Activated T-helper 17 cell treated with anti-CD3 and anti-CD28 coated beads, Interleukin-2, amount 50 U/mL, for 72 hours (primary cell): ENCODE measurements at regions not wholly inside any gene's neighbourhood (a gene's known extent, or its start where the extent isn't known, plus 50 kb on each side); places are given as distances from the start of the nearest gene placed in this dataset.
"Not testable (repeated sequence)": the region's sequence is repeated elsewhere in the genome, so short reads cannot be mapped to it uniquely, and the experiment has no call there.

ENCODE experiments used
- ATAC-seq: fragments of 150-1000 bp; cut with Tn5 transposase; replicated peaks from 2 replicates; pipeline ENCODE4 v1.10.0; 2021; ENCODE audit warnings: mild to moderate bottlenecking, moderate library complexity
- H3K27ac Mint-ChIP-seq: one replicate; pipeline ENCODE4 v1.8.0; 2022; ENCODE audit warnings: mixed read lengths
- H3K27me3 Mint-ChIP-seq: one replicate; pipeline ENCODE4 v1.8.0; 2022; ENCODE audit warnings: mixed read lengths
- H3K36me3 Mint-ChIP-seq: one replicate; pipeline ENCODE4 v1.8.0; 2022; ENCODE audit warnings: low read depth, mild to moderate bottlenecking, mixed read lengths
- H3K4me1 Mint-ChIP-seq: one replicate; pipeline ENCODE4 v1.8.0; 2022; ENCODE audit warnings: mixed read lengths
- H3K4me3 Mint-ChIP-seq: one replicate; pipeline ENCODE4 v1.8.0; 2022; ENCODE audit warnings: mild to moderate bottlenecking, mixed read lengths
- H3K9me3 Mint-ChIP-seq: one replicate; pipeline ENCODE4 v1.8.0; 2022; ENCODE audit warnings: mixed read lengths

GRCh38 chr20:30594112-30594511 lies 663.4 kb upstream of the DEFB115 start:
- H3K36me3 Mint-ChIP-seq = no peaks in the 10 kb centered on the region
- no peaks in the 10 kb centered on the region for H3K9me3 Mint-ChIP-seq
- H3K4me1 Mint-ChIP-seq = no peaks in the 10 kb centered on the region
- H3K27me3 Mint-ChIP-seq = no peaks in the 10 kb centered on the region
- H3K4me3 Mint-ChIP-seq = no peak overlapping the region
- no peak overlapping the region for H3K27ac Mint-ChIP-seq
- no peak for ATAC-seq

DNA sequence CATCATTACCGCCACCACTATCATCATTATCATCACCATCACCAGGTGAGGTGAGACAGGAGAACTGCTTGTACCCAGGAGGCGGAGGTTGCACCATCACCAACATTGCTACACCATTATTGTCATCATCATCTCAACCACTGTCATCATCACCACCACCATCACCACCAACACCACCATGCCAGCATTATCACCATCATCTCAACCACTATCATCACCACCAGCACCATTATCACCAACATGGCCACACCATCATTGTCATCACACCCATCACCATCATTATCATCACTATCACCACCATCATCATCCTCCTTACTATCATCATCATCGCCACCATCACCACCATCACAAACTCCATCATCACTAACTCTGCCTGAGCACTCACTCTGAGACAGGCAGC lies 661.8 kb upstream of the DEFB115 start:
- no peaks in the 10 kb centered on the region for H3K9me3 Mint-ChIP-seq
- no peaks in the 10 kb centered on the region for H3K27me3 Mint-ChIP-seq
- H3K27ac Mint-ChIP-seq = no peak overlapping the region
- no peaks in the 10 kb centered on the region for H3K4me1 Mint-ChIP-seq
- no peak for ATAC-seq
- H3K36me3 Mint-ChIP-seq = no peaks in the 10 kb centered on the region
- no peak overlapping the region for H3K4me3 Mint-ChIP-seq

DNA sequence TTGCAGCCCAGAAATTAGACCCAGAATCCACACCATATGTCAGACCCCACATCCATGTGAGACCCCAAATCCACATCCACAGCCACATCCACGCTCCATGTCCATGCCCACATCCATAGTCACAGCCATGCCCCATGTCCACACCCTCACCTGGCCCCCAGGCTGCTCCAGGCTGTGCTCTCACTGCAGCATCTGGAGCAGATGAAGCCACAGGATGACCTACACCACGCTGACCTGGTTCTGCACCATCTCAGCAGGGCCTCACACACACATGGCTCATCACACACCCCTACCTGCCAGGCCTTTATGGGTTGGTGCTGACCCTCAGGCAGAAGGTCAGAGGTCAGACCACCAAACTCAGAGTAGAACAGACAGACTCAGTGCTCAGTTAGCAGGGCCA lies 660.0 kb upstream of the DEFB115 start:
- not testable (repeated sequence) for H3K4me3 Mint-ChIP-seq, H3K36me3 Mint-ChIP-seq

GRCh38 chr20:30598460-30599230 lies 658.8 kb upstream of the DEFB115 start:
- Mint-ChIP-seq H3K4me1 (no peaks in the 10 kb centered on the region), H3K4me3 (no peak overlapping the region), H3K36me3 (no peaks in the 10 kb centered on the region), H3K27ac (no peak overlapping the region), H3K9me3 (no peaks in the 10 kb centered on the region), H3K27me3 (no peaks in the 10 kb centered on the region)
- no peak for ATAC-seq

More for the DNA sequence above, 660.0 kb upstream of the DEFB115 start:
- not testable (repeated sequence) for H3K4me1 Mint-ChIP-seq, H3K27ac Mint-ChIP-seq, H3K9me3 Mint-ChIP-seq, H3K27me3 Mint-ChIP-seq, ATAC-seq

DNA sequence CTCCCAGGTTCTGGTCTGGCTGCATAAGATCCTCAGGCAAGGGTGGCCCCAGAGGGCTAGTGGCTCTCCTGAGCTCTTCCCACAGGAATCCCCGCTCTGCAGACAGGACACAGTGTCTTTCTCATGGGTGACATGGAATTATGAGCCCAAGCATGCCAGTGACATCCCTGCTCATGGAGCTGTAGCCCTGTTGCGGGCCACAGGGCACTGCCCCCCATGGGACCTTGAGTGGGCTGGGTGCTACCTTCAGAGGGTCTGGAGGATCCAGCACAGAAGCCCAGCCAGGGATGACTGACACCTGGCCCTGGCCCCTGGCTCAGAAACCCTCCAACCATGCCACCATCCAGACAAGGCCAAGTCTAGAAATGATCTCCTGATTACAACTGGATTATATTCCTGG lies 657.5 kb upstream of the DEFB115 start:
- Mint-ChIP-seq H3K27me3 (no peaks in the 10 kb centered on the region), H3K36me3 (no peaks in the 10 kb centered on the region), H3K9me3 (no peaks in the 10 kb centered on the region), H3K4me3 (no peak overlapping the region), H3K4me1 (no peaks in the 10 kb centered on the region), H3K27ac (no peak overlapping the region)
- ATAC-seq = no peak

DNA sequence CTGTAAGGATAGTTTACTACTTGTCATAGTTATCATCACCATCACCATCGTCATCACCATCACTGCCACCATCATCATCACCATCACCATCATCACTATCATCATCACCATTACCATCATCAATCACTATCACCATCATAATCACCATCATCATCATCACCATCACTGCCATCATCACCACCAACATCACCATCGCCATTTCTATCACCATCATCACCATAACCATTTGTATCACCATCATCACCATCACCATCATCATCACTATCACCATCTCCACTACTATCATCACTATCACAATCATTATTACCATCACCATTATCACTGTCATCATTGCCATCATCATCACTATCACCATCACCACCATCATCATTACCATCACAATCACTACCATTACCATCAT lies 655.5 kb upstream of the DEFB115 start:
- H3K4me3 Mint-ChIP-seq = no peak overlapping the region
- ATAC-seq = no peak
- H3K36me3 Mint-ChIP-seq = no peaks in the 10 kb centered on the region
- H3K27me3 Mint-ChIP-seq = no peaks in the 10 kb centered on the region
- no peak overlapping the region for H3K27ac Mint-ChIP-seq
- H3K4me1 Mint-ChIP-seq = no peaks in the 10 kb centered on the region
- peaks cover 3% of the 10 kb centered on the region for H3K9me3 Mint-ChIP-seq

GRCh38 chr20:30602424-30602823 lies 655.0 kb upstream of the DEFB115 start:
- no peaks in the 10 kb centered on the region for H3K36me3 Mint-ChIP-seq
- peaks cover 3% of the 10 kb centered on the region for H3K9me3 Mint-ChIP-seq
- no peak overlapping the region for H3K4me3 Mint-ChIP-seq
- no peaks in the 10 kb centered on the region for H3K4me1 Mint-ChIP-seq
- H3K27me3 Mint-ChIP-seq = no peaks in the 10 kb centered on the region
- no peak for ATAC-seq
- no peak overlapping the region for H3K27ac Mint-ChIP-seq

DNA sequence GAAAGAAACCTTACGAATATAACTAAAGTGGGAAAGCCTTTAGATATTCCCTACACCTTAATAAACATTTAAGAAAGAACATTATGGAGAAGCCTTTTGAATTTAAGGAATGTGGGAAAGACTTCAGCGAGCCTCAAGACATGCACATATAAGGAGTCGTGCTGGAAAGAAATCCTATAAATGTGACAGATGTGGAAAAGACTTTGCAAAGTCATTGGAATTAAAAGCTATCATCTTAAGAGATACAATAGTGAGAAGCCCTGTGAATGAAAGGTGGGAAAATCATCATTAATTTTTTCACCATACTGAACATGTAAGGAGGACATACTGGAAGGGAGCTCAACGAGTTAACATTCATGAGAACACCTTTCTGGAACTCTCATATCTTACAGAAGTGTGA lies 650.5 kb upstream of the DEFB115 start:
- no peaks in the 10 kb centered on the region for H3K36me3 Mint-ChIP-seq
- H3K27ac Mint-ChIP-seq = no peak overlapping the region
- no peak for ATAC-seq
- no peak overlapping the region for H3K4me3 Mint-ChIP-seq
- no peaks in the 10 kb centered on the region for H3K27me3 Mint-ChIP-seq
- H3K4me1 Mint-ChIP-seq = no peaks in the 10 kb centered on the region
- peaks cover 11% of the 10 kb centered on the region for H3K9me3 Mint-ChIP-seq

DNA sequence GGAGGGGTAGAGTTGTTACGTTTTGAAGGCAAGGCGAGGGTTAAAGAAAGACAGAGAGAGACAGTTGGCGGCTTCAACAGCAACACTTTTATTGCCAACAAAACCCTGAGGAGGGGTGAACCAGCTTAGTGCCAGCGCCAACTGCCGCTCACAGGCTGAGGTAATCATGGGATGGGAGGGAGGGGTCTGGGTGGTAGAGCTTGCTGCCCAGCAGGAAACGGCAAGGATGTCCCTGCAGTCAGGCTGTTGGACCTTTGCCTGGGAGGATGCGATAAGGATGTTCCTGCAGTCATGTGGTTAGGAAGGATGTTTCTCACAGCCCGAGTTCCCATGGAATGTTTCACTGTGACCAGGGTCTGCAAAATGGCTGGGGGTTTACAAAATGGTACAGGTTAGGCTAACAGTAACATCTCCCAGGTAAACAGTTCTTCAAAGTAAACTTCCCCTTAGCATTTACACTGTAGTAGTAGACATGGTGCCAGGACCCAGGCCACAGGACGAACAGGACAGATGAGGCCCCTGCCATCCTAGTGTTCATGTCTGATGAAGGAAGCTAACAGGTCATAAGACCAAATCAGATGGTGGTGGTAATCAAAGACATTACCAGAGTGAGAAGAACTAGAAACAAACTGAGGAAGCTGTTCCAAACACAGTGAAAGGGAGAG lies 647.3 kb upstream of the DEFB115 start:
- no peaks in the 10 kb centered on the region for H3K27me3 Mint-ChIP-seq
- H3K27ac Mint-ChIP-seq = no peak overlapping the region
- no peak for ATAC-seq
- H3K4me1 Mint-ChIP-seq = no peaks in the 10 kb centered on the region
- H3K36me3 Mint-ChIP-seq = no peaks in the 10 kb centered on the region
- H3K4me3 Mint-ChIP-seq = no peak overlapping the region
- H3K9me3 Mint-ChIP-seq = peaks cover 11% of the 10 kb centered on the region

- no peaks in the 10 kb centered on the region for H3K36me3 Mint-ChIP-seq
- peaks cover 11% of the 10 kb centered on the region for H3K9me3 Mint-ChIP-seq
- ATAC-seq = no peak
- no peak overlapping the region for H3K27ac Mint-ChIP-seq
- no peaks in the 10 kb centered on the region for H3K4me1 Mint-ChIP-seq
- no peak overlapping the region for H3K4me3 Mint-ChIP-seq
- H3K27me3 Mint-ChIP-seq = no peaks in the 10 kb centered on the region
These were observed 646.7 kb upstream of the DEFB115 start for GRCh38 chr20:30610751-30611150.

DNA sequence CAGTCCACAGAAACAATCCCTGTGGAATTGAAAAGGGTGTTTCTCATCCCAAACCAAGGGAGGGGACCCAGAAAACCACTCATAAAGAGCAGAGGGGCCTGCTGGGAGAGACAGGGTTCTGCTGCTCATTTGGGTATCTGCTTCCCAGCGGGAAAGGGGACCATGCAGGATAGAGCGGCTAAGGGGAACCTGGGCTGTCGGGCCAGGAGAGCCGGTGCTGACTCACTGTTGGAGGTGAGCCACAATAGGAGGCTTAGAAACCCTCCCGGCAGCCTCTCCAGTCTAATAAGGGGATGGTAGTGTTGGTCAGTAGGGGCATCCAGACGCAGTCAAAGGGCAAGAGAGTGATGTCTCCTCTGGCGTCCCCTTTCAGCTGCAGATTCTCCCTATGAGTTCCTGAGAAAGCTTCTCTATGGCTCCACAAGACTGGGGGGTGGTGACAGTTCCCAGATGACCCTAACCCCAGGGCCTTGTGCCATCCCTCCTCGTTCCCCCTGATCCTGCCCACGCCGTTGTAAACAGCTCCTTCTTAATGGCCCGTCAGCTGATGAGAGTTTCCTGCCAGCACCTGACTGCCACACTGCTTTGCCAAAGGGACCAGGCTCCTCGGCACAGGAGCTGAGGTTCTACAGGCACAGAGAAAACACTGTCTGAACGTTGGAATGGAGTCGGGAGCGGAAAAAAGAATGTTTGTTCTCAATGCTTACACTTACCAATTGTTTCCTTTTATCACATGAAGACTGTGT lies 646.1 kb upstream of the DEFB115 start:
- Mint-ChIP-seq H3K27me3 (no peaks in the 10 kb centered on the region), H3K4me3 (no peak overlapping the region), H3K36me3 (no peaks in the 10 kb centered on the region), H3K4me1 (no peaks in the 10 kb centered on the region), H3K27ac (no peak overlapping the region), H3K9me3 (peaks cover 11% of the 10 kb centered on the region)
- ATAC-seq = no peak

- Mint-ChIP-seq H3K4me1 (no peaks in the 10 kb centered on the region), H3K4me3 (no peak overlapping the region), H3K9me3 (peaks cover 8% of the 10 kb centered on the region), H3K27me3 (no peaks in the 10 kb centered on the region), H3K27ac (no peak overlapping the region), H3K36me3 (no peaks in the 10 kb centered on the region)
- ATAC-seq = no peak
These were observed 645.1 kb upstream of the DEFB115 start for GRCh38 chr20:30612344-30612743.

GRCh38 chr20:30621346-30621745 lies 636.1 kb upstream of the DEFB115 start:
- H3K4me3 Mint-ChIP-seq, H3K4me1 Mint-ChIP-seq, H3K27ac Mint-ChIP-seq, H3K36me3 Mint-ChIP-seq, ATAC-seq, H3K9me3 Mint-ChIP-seq, H3K27me3 Mint-ChIP-seq: not testable (repeated sequence)

DNA sequence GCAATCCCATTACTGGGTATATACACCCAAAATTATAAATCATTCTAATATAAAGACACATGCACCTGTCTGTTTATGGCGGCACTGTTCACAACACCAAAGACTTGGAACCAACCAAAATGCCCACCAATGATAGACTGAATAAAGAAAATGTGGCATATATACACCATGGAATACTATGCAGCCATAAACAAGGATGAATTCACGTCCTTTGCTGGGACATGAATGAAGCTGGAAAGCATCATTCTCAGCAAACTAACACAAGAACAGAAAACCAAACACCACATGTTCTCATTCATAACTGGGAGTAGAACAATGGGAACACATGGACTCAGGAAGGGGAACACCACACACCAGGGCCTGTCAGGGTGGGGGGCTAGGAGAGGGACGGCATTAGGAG lies 633.2 kb upstream of the DEFB115 start:
- not testable (repeated sequence) for H3K27ac Mint-ChIP-seq, H3K9me3 Mint-ChIP-seq, ATAC-seq, H3K27me3 Mint-ChIP-seq, H3K36me3 Mint-ChIP-seq, H3K4me3 Mint-ChIP-seq, H3K4me1 Mint-ChIP-seq

GRCh38 chr20:30629376-30629775 lies 628.1 kb upstream of the DEFB115 start:
- H3K27me3 Mint-ChIP-seq, H3K9me3 Mint-ChIP-seq, H3K4me1 Mint-ChIP-seq, ATAC-seq, H3K4me3 Mint-ChIP-seq, H3K36me3 Mint-ChIP-seq, H3K27ac Mint-ChIP-seq: not testable (repeated sequence)
